ENCODE measurements at regions not wholly inside any gene's neighbourhood (a gene's known extent, or its start where the extent isn't known, plus 50 kb on each side); places are given as distances from the start of the nearest gene placed in this dataset.

GRCh38 chr20:23142162-23143050 lies 56.3 kb upstream of the CD93 start (continued):
- no peak for TF ChIP-seq USF2 (CRISPR knock-in tag; IDR thresholded peaks at IDR 0.05)
- no peak for TF ChIP-seq RREB1 (CRISPR knock-in tag; IDR thresholded peaks at IDR 0.05)
- no peak for TF ChIP-seq GTF3C2 (IDR thresholded peaks at IDR 0.05; ENCODE audit: borderline replicate concordance, extremely low read depth, insufficient read length)
- no peak for TF ChIP-seq ARHGAP35 (IDR thresholded peaks at IDR 0.05; ENCODE audit: partially characterized antibody)
- TF ChIP-seq ZBTB8A (IDR thresholded peaks at IDR 0.05; ENCODE audit: partially characterized antibody), result no peak
- no peak for TF ChIP-seq HDAC6 (IDR thresholded peaks at IDR 0.05; ENCODE audit: low read depth, low read length)
- no peak for TF ChIP-seq CBX2 (IDR thresholded peaks at IDR 0.05; ENCODE audit: insufficient read depth, low read length, poor library complexity, severe bottlenecking)
- no peak for TF ChIP-seq SUPT5H (IDR thresholded peaks at IDR 0.05)
- peak; percentile 67; the same call in 1 of the 2 replicates for TF ChIP-seq HMBOX1 (IDR thresholded peaks at IDR 0.05)
- TF ChIP-seq, protein P1, sequence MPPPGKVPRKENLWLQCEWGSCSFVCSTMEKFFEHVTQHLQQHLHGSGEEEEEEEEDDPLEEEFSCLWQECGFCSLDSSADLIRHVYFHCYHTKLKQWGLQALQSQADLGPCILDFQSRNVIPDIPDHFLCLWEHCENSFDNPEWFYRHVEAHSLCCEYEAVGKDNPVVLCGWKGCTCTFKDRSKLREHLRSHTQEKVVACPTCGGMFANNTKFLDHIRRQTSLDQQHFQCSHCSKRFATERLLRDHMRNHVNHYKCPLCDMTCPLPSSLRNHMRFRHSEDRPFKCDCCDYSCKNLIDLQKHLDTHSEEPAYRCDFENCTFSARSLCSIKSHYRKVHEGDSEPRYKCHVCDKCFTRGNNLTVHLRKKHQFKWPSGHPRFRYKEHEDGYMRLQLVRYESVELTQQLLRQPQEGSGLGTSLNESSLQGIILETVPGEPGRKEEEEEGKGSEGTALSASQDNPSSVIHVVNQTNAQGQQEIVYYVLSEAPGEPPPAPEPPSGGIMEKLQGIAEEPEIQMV (tag; conservative IDR thresholded peaks at IDR 0.05; ENCODE audit: low read depth), result no peak
- no peak for TF ChIP-seq ZFP36 (IDR thresholded peaks at IDR 0.05; ENCODE audit: low read depth, low read length, partially characterized antibody)
- peak; percentile 58; the same call in 1 of the 2 replicates for TF ChIP-seq GTF2A2 (tag; IDR thresholded peaks at IDR 0.05)
